HG03378 (cell line): ENCODE measurements at regions not wholly inside any gene's neighbourhood (a gene's known extent, or its start where the extent isn't known, plus 50 kb on each side); places are given as distances from the start of the nearest gene placed in this dataset.

Experiments used
- ATAC-seq: cut with Tn5 transposase; IDR thresholded peaks from one replicate; pipeline ENCODE4 v1.9.1; 2021; ENCODE audit warnings: mild to moderate bottlenecking, moderate library complexity; ENCODE audit not compliant: unreplicated experiment

GRCh38 chr10:44806950-44807349, 104.2 kb upstream of the TMEM72 start:
- no peak for ATAC-seq

- ATAC-seq = no peak
Measured at GRCh38 chr10:44807451-44807850, 103.7 kb upstream of the TMEM72 start.

- ATAC-seq = no peak
Measured at GRCh38 chr10:44809647-44810046, 101.5 kb upstream of the TMEM72 start.

- no peak for ATAC-seq
Measured at GRCh38 chr10:44811072-44811471, 100.1 kb upstream of the TMEM72 start.

- no peak for ATAC-seq
Measured at GRCh38 chr10:44813201-44813600, 97.9 kb upstream of the TMEM72 start.

DNA sequence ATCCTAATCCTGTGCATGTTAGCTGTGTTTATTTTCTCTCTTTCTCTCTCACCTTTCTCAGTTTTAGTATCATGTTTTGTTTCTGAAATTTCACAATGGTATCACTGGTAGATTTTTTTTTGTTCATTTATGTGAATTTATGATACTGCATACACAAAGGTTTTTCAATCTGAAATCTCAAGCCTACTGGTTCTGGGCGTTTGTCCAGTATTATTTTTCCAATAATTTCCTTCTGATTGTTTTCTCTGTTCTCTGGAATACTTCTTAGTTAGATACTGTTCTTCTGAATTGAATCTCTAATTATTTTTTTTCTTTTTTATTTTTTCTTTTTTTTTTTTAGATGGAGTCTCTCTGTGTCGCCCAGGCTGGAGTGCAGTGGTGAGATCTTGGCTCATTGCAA, 96.2 kb upstream of the TMEM72 start:
- ATAC-seq = no peak

DNA sequence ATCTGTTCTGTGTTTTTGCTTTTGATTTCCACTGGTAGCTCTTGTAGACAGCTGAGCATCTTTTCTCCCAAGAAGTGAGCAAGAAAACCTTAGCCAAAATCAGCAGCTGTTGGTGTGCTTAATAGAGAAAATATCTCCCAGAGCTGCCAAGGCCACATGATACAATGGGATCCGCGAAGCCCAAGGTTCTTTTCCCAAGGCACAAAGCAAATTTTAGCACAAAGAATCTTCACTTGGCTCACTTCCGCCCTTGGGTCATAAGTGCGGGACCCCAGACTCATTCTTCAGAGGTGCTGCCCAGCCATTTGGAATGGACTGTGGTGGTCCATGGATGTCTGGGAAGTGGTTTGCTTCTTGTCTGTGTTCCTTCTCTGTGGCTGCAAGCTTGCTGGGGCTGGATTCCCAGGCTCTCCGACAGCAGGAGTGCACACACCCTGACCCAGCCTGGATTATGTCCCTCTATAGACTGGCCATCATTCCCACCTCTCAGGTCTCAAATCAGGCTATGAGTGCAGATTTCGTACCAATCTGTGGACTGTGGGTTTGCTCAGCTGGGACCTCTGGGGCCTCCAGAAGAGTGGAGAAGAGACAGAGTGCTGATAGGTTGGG, 93.0 kb upstream of the TMEM72 start:
- ATAC-seq = no peak

DNA sequence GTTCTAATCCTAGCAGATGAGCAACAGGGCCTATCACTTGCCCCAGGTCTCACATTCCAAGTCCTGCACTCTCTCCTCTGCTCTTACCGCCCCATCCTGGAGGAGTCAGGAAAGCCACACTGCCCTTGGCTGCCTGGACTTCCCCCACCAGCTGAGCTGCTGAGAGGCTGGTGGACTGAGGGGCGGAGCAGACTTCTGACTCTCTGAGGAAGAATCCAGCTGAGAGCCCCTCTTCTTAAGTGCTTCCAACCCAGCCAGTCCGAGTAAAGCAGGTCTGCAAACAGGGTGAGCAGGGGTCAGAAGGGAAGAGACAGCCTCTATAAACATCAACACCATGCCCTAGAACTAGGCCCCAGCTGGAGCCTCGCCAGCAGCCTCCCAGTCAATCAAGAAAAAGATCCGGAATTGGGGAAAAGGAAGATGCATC, 92.4 kb upstream of the TMEM72 start:
- no peak for ATAC-seq

- ATAC-seq = no peak
Measured at GRCh38 chr10:44820094-44820493, 91.0 kb upstream of the TMEM72 start.

DNA sequence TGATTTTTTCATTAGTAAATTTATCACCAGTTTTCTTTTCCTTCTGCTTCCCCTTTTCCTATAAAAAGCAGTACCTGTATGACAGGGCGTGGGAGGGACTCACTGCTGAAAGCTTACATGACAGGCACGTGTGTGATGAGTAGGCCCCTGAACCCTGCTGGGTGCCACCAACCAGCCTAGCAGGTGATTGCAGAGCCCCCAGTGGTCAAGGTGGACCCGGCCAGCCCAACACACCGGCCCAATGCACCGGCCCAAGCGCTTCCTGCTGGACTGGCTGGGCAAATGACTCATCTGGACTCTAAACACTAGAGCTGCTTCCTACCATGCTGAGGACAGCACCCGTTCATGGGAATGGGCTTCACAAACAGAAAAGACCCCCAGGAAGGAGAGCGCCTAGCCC, 89.8 kb upstream of the TMEM72 start:
- ATAC-seq = no peak

DNA sequence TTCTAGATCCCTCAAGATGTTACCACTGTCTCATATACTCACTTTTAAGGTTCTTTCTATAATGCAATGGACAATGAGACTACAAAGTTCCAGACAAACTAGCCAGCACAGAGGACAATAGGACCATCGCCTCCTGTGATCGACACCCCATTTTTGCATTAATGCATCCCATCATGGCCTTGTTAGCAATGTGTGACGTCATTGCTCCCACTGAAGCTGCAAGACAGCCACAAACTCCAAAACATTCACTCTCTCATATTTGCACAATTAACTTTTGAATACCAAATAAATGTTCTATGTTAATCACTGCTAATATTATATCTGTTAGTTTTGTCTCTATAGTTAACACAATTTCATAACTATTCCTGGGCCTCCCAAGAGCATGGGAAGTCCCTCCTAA, 88.8 kb upstream of the TMEM72 start:
- ATAC-seq = no peak

DNA sequence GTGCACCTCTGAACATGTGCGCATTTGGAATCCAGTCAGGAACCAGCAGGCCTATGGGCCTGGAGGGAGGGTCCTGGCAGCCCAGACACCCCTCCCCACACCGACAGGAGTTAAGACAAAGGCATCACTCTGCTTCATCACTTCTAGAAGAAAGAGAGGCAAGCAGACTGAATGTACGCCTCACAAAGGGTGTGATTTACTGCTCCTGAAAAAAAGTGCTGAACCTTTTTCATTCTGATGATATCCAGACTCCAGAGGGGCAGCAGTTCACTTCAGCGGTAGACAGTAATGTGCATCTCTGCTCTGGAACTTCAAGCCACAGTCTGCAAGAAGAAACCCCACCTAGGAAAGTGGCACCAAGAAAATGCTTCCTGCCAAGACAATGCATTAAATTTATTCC, 88.2 kb upstream of the TMEM72 start:
- no peak for ATAC-seq

DNA sequence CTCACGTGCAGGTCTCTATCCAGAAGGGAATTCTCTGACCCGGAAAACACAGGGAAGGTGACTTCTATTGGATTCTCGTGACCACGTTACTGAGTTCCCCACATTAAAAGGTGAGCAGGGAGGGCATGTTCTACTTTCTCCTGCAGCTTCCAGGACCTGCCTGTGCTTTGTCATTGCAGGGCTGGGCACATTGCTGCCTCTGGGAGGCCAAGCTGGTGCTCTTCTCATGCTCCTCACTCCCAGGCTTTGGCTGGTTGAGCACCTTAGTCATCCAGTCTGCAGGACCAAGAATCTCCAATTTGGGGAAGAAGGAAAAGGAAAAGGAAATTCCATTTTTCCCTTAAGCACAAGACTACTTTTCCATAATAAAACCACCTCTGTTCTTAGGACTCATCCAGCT, 86.5 kb upstream of the TMEM72 start:
- no peak for ATAC-seq

DNA sequence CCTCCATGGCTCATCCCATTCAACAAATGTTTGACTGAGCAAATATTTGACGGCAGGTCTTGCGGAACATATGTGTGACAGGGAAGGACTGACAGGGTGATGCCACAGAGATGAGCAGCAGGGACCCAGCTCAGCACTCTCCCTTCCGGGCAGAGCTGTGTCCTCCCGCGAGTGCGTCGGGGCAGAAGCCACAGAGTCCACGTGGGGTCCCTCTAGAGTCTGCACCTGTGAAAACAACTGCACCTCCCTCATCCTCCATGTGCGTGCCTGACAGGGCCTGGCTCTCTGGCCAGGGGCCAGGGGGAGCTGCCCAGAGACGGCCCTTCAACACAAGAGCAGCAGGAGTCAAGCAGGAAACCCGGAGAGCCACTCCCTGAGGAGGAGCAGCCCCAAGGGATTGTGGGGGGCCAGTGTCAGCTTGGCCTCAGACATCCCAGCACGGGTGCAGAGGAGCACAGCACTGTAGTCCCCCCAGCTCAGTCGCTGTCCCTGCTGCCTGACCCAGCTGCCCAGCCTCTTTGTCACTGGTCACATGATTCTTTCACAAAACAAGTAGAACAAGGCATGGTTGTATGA, 83.6 kb upstream of the TMEM72 start:
- ATAC-seq = no peak

DNA sequence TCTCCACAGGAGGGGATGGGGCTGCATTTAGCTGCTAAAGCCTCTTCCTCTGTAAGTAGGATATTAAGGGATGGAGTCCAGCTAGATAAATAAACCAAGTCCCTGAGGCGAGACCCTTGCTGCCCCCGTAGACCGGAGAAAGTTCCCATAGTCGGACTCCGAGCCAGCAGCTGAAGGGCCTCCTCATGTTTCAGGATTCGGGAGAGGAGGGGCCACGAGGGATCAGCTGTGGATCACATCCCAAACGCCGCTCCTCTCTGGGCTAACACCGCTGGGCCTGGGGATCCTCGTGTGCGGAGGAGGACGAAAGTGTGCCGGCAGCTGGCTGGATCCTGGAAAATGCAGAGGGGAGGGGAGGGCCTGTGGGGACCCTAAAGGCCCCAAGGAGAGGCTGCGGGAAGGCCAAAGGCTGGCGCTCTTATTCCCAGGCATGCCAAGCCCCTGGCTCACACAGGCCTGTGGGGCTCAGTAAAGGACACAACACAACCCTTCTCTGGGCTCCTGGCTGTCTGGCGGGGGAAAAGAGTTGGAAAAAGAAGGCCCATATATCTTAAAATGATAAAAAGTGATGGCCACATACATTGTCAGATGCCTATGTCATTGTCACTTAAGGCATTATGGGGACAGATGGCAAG, 82.5 kb upstream of the TMEM72 start:
- ATAC-seq = no peak

GRCh38 chr10:44829426-44829825, 81.7 kb upstream of the TMEM72 start:
- no peak for ATAC-seq

GRCh38 chr10:44830022-44830421, 81.1 kb upstream of the TMEM72 start:
- ATAC-seq = no peak

DNA sequence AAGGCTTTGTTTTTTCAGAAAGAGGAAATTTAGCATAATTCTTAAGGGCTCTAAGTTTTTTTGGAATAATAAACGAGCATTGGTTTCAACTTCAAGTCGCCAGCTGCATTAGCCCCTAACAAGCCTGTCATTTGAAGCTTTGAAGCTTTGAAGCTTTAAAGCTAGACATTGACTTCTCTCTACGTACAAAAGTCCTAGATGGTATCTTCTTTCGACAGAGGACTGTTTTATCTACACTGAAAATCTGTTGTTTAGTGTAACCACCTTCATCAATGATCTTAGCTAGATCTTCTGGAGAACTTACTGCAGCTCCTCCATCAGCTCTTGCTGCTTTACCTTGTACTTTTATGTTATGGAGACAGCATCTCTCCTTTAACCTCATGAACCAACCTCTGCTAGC, 79.6 kb upstream of the TMEM72 start:
- no peak for ATAC-seq

GRCh38 chr10:44832595-44833390, 78.3 kb upstream of the TMEM72 start:
- no peak for ATAC-seq

DNA sequence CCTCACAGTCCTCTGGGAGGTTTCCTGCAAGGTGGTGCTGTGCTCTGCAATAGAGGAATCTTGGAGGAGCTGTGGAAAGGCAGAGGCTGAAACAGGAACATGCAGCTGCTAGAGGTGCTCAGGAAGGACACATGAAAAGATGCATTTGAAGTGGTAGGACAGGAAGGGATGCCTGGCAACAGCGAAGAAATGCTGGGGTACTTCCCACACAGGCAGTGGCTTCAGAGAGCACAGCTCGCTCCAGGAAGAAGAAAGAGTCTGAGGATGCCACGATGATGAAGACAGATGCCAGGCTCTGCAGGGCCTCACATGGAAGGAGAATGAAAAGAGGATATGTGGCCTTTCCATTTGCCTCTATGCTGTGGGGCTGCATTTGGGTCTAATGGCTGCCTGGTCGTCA, 77.0 kb upstream of the TMEM72 start:
- no peak for ATAC-seq

DNA sequence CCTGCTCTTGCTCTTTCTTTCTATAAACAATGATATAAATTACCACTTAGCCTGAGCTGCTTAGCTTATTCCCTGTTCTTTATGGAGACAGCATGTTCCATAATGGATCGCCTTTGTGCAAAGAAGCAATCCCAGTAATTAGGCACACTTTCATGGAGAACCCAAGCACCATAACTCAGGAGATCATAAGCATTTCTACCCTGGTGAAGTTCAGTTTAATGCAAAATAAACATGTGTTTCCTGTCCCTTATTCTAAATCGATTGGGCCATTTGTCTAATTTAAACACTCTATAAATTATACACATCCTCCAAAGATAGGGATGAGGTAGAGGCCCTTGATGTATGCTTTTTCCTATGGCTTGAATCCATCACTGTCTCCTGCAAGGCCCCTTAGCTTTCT, 75.8 kb upstream of the TMEM72 start:
- ATAC-seq = no peak

- no peak for ATAC-seq
Measured at GRCh38 chr10:44843484-44843883, 67.7 kb upstream of the TMEM72 start.
